C1 segment of cervical spinal cord (tissue), 14 donors: ENCODE measurements at regions not wholly inside any gene's neighbourhood (a gene's known extent, or its start where the extent isn't known, plus 50 kb on each side); places are given as distances from the start of the nearest gene placed in this dataset.
"Not testable (repeated sequence)": the region's sequence is repeated elsewhere in the genome, so short reads cannot be mapped to it uniquely, and the experiment has no call there.

Source experiments
- DNase-seq, 14 donors: peaks; one replicate each; lab custom pipeline; 2025; lab: John Stamatoyannopoulos, UW

GRCh38 chr5:23977997-23978396, 470.6 kb downstream of the PRDM9 start:
- no peak for DNase-seq

- DNase-seq, result no peak
These were observed 484.0 kb downstream of the PRDM9 start for GRCh38 chr5:23991406-23991805.

GRCh38 chr5:23994581-23995370, 487.4 kb downstream of the PRDM9 start:
- DNase-seq, result no peak

- no peak for DNase-seq
These were observed 489.1 kb downstream of the PRDM9 start for GRCh38 chr5:23996525-23996924.

GRCh38 chr5:24005384-24005783, 498.0 kb downstream of the PRDM9 start:
- no peak for DNase-seq

- not testable (repeated sequence) for DNase-seq
These were observed 510.3 kb downstream of the PRDM9 start for GRCh38 chr5:24017710-24018109.

- DNase-seq, result no peak
These were observed 518.9 kb downstream of the PRDM9 start for GRCh38 chr5:24026288-24026687.

GRCh38 chr5:24042688-24043087, 535.3 kb downstream of the PRDM9 start:
- DNase-seq, result no peak

- DNase-seq, result no peak
These were observed 537.6 kb downstream of the PRDM9 start for GRCh38 chr5:24045046-24045445.

- DNase-seq, result no peak
These were observed 546.3 kb downstream of the PRDM9 start for GRCh38 chr5:24053737-24054136.

GRCh38 chr5:24059006-24059405, 551.6 kb downstream of the PRDM9 start:
- no peak for DNase-seq

GRCh38 chr5:24059716-24060115, 552.3 kb downstream of the PRDM9 start:
- no peak for DNase-seq

GRCh38 chr5:24065779-24066178, 558.4 kb downstream of the PRDM9 start:
- DNase-seq, result no peak

GRCh38 chr5:24067208-24067607, 559.8 kb downstream of the PRDM9 start:
- DNase-seq, result no peak

- DNase-seq, result no peak
These were observed 561.1 kb downstream of the PRDM9 start for GRCh38 chr5:24068524-24068923.

GRCh38 chr5:24073107-24073506, 565.7 kb downstream of the PRDM9 start:
- no peak for DNase-seq

- DNase-seq, result no peak
These were observed 564.7 kb downstream of the CDH10 start for GRCh38 chr5:24080046-24080445.

GRCh38 chr5:24094081-24094679, 550.6 kb downstream of the CDH10 start:
- DNase-seq, result no peak

GRCh38 chr5:24102010-24102409, 542.8 kb downstream of the CDH10 start:
- no peak for DNase-seq

- no peak for DNase-seq
These were observed 541.2 kb downstream of the CDH10 start for GRCh38 chr5:24103451-24104023.

GRCh38 chr5:24110004-24110615, 534.7 kb downstream of the CDH10 start:
- no peak for DNase-seq

GRCh38 chr5:24112420-24112819, 532.4 kb downstream of the CDH10 start:
- no peak for DNase-seq

GRCh38 chr5:24118351-24118750, 526.4 kb downstream of the CDH10 start:
- no peak for DNase-seq
